OCI-LY3 (cell line): ENCODE measurements at regions not wholly inside any gene's neighbourhood (a gene's known extent, or its start where the extent isn't known, plus 50 kb on each side); places are given as distances from the start of the nearest gene placed in this dataset.

Source experiments
- H2AFZ ChIP-seq: fragments of 200-600, 300-600 bp; shearing (Covaris generic); 2 replicates; pipeline ENCODE4 v1.6.0; 2014; ENCODE audit warnings: antibody characterized with exemption, low read depth, low read length
- H3K27ac ChIP-seq: fragments of 200-600, 300-600 bp; sonication (generic); 2 replicates; pipeline ENCODE4 v1.5.1; 2014; ENCODE audit warnings: mild to moderate bottlenecking, low read length, moderate library complexity, mixed read lengths
- H3K27me3 ChIP-seq: fragments of 200-600, 300-600 bp; sonication (generic); 2 replicates; pipeline ENCODE4 v1.6.1; 2014; ENCODE audit warnings: low read depth, low read length, mixed read lengths
- H3K36me3 ChIP-seq: fragments of 200-600, 300-600 bp; sonication (generic); replicated peaks from 2 replicates; pipeline ENCODE3; 2014; ENCODE audit warnings: low read depth, low read length, mixed read lengths
- H3K4me1 ChIP-seq: fragments of 300-600, 200-600 bp; sonication (generic); 2 replicates; pipeline ENCODE4 v1.6.1; 2014; ENCODE audit warnings: low read length, mixed read lengths
- H3K4me2 ChIP-seq: fragments of 200-600, 300-600 bp; sonication (generic); 2 replicates; pipeline ENCODE4 v1.6.1; 2014; ENCODE audit warnings: low read length, mixed read lengths
- H3K4me3 ChIP-seq: fragments of 300-600, 200-600 bp; sonication (generic); 2 replicates; pipeline ENCODE4 v1.5.1; 2014; ENCODE audit warnings: antibody characterized with exemption, mild to moderate bottlenecking, low read length, moderate library complexity
- H3K79me2 ChIP-seq: fragments of 300-600, 200-600 bp; shearing (Covaris generic); 2 replicates; pipeline ENCODE4 v1.6.1; 2014; ENCODE audit warnings: mild to moderate bottlenecking, low read length, mixed read lengths
- H3K9ac ChIP-seq: fragments of 300-600, 200-600 bp; shearing (Covaris generic); 2 replicates; pipeline ENCODE4 v1.6.0; 2014; ENCODE audit warnings: mild to moderate bottlenecking, low read length, moderate library complexity
- H3K9me3 ChIP-seq: fragments of 200-600, 300-600 bp; shearing (Covaris generic); 2 replicates; pipeline ENCODE4 v1.6.1; 2014; ENCODE audit warnings: low read length, mixed read lengths; ENCODE audit not compliant: insufficient read depth
- H4K20me1 ChIP-seq: fragments of 200-600, 300-600 bp; sonication (generic); 2 replicates; pipeline ENCODE4 v1.6.1; 2016; ENCODE audit warnings: low read length, mixed read lengths; ENCODE audit not compliant: insufficient read depth
- CTCF ChIP-seq: fragments of 200-600, 300-600 bp; sonication (generic); IDR thresholded peaks from 2 replicates; pipeline ENCODE4 v1.5.1; 2014; ENCODE audit warnings: antibody characterized with exemption, low read length, low read depth
- EZH2phosphoT487 ChIP-seq: fragments of 200-600 bp; shearing (Covaris generic); IDR thresholded peaks from 2 replicates; pipeline ENCODE4 v1.6.1; 2018; ENCODE audit warnings: antibody characterized with exemption, mixed run types, low read depth

GRCh38 chr5:52452098-52452497 lies 335.6 kb upstream of the ITGA1 start:
- no peaks in the 10 kb centered on the region for H3K79me2 ChIP-seq
- no peak overlapping the region for H2AFZ ChIP-seq
- H3K9ac ChIP-seq: no peak overlapping the region
- no peaks in the 10 kb centered on the region for H3K4me1 ChIP-seq
- H3K9me3 ChIP-seq: no peaks in the 10 kb centered on the region
- no peaks in the 10 kb centered on the region for H4K20me1 ChIP-seq
- no peak overlapping the region for H3K27ac ChIP-seq
- no peak for TF ChIP-seq EZH2phosphoT487
- no peak for TF ChIP-seq CTCF
- H3K4me3 ChIP-seq: no peak overlapping the region
- H3K4me2 ChIP-seq: no peak overlapping the region
- H3K27me3 ChIP-seq: no peaks in the 10 kb centered on the region
- H3K36me3 ChIP-seq: no peaks in the 10 kb centered on the region

GRCh38 chr5:52453176-52453575 lies 334.5 kb upstream of the ITGA1 start:
- no peaks in the 10 kb centered on the region for H4K20me1 ChIP-seq
- no peak overlapping the region for H3K27ac ChIP-seq
- no peak overlapping the region for H2AFZ ChIP-seq
- no peak overlapping the region for H3K4me2 ChIP-seq
- H3K4me1 ChIP-seq: no peaks in the 10 kb centered on the region
- no peak overlapping the region for H3K4me3 ChIP-seq
- no peaks in the 10 kb centered on the region for H3K36me3 ChIP-seq
- H3K9ac ChIP-seq: no peak overlapping the region
- H3K79me2 ChIP-seq: no peaks in the 10 kb centered on the region
- TF ChIP-seq EZH2phosphoT487 (no peak), CTCF (no peak)
- no peaks in the 10 kb centered on the region for H3K27me3 ChIP-seq
- H3K9me3 ChIP-seq: no peaks in the 10 kb centered on the region

- H3K4me2 ChIP-seq: no peak overlapping the region
- H3K79me2 ChIP-seq: no peaks in the 10 kb centered on the region
- no peak overlapping the region for H2AFZ ChIP-seq
- no peak overlapping the region for H3K9ac ChIP-seq
- TF ChIP-seq CTCF (no peak), EZH2phosphoT487 (no peak)
- H3K27ac ChIP-seq: no peak overlapping the region
- H3K9me3 ChIP-seq: no peaks in the 10 kb centered on the region
- H3K27me3 ChIP-seq: no peaks in the 10 kb centered on the region
- H3K4me1 ChIP-seq: no peaks in the 10 kb centered on the region
- no peaks in the 10 kb centered on the region for H3K36me3 ChIP-seq
- no peaks in the 10 kb centered on the region for H4K20me1 ChIP-seq
- H3K4me3 ChIP-seq: no peak overlapping the region
Observed at GRCh38 chr5:52455920-52456319, 331.8 kb upstream of the ITGA1 start.

GRCh38 chr5:52457810-52458209 lies 329.9 kb upstream of the ITGA1 start:
- no peaks in the 10 kb centered on the region for H3K79me2 ChIP-seq
- no peaks in the 10 kb centered on the region for H3K36me3 ChIP-seq
- H2AFZ ChIP-seq: no peak overlapping the region
- TF ChIP-seq CTCF (no peak), EZH2phosphoT487 (no peak)
- no peaks in the 10 kb centered on the region for H4K20me1 ChIP-seq
- no peak overlapping the region for H3K4me2 ChIP-seq
- H3K4me1 ChIP-seq: no peaks in the 10 kb centered on the region
- H3K9me3 ChIP-seq: no peaks in the 10 kb centered on the region
- no peak overlapping the region for H3K9ac ChIP-seq
- no peak overlapping the region for H3K27ac ChIP-seq
- no peak overlapping the region for H3K4me3 ChIP-seq
- H3K27me3 ChIP-seq: no peaks in the 10 kb centered on the region
